ENCODE measurements at regions not wholly inside any gene's neighbourhood (a gene's known extent, or its start where the extent isn't known, plus 50 kb on each side); places are given as distances from the start of the nearest gene placed in this dataset.
"Not testable (repeated sequence)": the region's sequence is repeated elsewhere in the genome, so short reads cannot be mapped to it uniquely, and the experiment has no call there.

- intact Hi-C loops (cut with micrococcal nuclease) = no loop called here
These were observed 214.4 kb upstream of the ELL2 start for GRCh38 chr5:96176022-96176421.

DNA sequence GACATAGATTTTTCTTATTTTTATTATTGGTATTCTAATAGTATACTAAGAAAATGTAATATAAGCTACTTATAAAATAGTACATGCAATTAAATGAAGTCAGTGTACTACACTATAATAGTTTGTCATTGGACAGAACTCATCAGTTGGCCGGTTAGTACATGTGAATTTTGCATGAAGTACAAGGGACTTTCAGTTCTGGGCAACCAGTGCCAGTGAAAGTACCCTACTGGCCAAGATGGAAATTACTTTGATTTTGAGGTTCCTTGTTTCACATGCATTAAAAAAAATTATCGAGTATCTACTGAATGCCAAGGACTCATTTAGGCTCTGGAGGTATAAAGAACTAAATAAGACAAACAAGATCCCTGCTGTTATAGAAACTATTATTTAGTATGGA, 213.4 kb upstream of the ELL2 start:
- intact Hi-C loops (cut with micrococcal nuclease) = no loop called here

DNA sequence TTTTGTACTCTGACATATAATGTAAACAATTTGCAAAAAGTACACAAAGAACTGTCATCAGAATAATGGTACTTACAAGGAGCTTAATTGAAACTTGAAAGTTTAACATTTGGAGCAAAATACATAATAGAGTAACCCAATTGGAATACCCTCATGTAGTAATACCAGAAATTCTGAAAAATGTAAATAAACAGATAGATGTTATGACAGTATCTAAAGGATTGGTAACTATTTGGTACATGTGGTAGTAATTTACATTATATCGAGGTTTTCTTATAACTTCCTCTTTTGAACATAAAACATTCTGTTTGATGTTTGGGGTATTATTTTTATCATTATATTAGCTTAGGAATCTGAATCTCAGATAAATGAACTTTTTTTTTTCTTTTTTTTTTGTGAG, 211.7 kb upstream of the ELL2 start:
- intact Hi-C loops (cut with micrococcal nuclease) = no loop called here

DNA sequence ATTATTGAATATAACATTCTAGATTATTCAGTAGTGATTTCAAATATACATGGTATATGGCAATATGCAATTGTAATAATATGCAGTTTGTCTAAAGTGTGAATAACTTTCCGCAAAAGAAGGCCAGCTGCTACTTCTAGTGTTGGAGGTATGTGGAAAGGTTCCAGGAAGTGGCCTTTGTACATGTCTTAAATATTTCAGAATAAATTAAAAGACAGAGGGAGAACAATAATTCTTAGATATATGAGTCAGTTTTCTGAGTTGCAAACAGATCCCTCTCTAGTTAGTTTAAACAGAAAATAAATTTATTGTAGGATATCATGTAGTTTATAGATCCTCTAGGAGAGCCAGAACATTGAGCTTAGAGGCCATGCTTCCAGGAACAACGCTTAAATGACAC, 210.8 kb upstream of the ELL2 start:
- intact Hi-C loops (cut with micrococcal nuclease) = no loop called here

GRCh38 chr5:96171973-96172372, 210.3 kb upstream of the ELL2 start:
- intact Hi-C loops (cut with micrococcal nuclease) = not testable (repeated sequence)

DNA sequence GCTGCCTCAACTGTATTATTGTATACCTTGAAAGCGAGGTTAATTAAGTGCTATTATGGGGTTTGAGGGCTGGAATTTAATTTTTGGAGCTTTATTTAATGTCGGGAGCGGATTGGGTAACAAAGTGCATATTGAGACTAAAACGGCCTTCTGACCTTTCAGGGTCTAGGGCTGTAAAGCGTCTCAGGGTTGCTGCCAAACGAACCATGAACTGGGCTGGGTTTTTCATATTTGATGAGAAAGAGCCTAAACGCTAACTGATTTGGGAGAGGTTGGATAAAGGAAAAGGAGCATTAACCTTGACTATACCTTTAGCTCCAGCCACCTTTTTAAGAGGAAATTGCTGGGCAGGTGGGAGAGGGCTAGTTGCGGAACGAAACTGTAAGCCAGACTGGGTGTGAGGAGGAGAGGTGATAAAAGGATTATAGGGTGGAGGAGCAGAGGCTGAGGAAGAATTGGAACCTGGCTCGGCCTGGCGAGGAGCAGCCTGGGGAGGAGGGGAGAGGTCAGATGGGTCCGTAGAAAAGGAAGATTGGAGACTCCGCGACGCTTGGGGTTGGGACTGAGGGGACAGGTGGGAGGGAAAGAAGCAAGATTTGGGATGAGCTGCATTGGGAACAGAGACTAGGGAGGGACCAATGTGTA, 209.0 kb upstream of the ELL2 start:
- intact Hi-C loops (cut with micrococcal nuclease) = not testable (repeated sequence)

DNA sequence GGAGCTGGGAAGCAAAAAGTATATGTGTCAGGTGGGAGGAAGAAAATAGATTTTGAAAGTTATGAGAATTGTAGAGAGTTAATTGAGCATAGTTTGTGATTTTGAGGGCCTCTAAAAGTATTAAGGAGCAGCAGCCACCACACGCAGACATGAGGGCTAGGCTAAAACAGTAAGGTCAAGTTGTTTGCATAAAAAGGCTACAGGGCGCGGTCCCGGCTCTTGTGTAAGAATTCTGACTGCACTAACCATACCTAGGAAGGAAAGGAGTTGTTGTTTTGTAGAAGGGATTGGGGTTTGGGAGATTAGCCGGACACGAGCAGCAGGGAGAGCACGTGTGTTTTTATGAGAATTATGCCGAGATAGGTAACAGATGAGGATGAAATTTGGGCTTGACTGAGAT, 207.2 kb upstream of the ELL2 start:
- intact Hi-C loops (cut with micrococcal nuclease) = not testable (repeated sequence)

GRCh38 chr5:96159043-96159442, 197.4 kb upstream of the ELL2 start:
- intact Hi-C loops (cut with micrococcal nuclease) = no loop called here

DNA sequence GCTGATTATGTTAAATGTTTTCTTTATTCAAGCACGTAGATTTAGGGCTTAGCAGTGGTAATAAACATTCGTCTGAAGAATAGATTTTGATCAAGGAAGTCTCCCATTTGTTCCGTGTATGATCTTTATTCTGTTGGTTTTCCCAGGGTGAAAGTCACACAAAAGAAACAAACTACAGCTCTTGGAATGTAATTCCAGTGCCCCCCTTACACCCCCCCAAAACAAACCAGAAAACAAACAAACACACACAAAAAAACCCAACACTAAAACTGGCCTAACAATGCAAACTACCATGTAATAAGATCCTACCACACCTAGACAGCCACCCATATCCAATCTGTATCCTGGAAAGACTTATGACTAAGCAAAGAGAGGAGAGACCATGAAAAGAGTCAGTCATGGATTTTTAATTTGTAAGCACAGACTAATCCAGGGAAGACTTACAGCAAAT, 196.2 kb upstream of the ELL2 start:
- intact Hi-C loops (cut with micrococcal nuclease) = no loop called here

DNA sequence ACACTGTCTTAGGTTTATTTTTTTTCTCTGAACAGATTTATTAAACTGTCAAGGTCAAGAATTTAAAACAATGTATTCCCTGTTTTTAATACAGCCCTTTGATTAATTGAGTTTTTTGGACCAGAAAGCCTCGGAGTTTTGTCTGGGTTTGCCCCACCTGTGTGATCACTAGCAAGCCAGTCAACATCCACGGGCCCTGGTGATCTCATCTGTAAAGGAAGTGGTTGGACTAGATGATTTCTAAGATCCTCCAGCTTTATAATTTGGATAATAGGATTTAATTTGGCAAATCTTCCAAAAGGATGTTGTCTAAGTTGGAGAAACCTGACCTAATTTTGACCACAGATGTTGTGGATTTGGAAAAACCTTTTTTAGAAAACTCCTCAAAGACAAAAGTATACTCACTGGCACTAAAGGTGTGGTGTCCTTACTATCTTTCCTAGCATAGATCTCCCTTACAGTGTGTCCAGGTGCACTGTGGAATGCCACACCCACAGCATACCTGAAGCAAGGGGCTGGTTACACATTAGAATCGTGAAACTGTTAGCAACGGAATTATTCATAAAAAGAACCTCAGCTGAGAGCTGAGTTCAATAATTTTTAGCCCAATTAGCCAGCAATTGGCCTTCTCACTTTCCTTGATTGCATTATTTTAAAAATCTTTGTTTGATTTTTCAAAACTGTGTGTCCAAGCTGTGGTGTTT, 195.6 kb upstream of the ELL2 start:
- intact Hi-C loops (cut with micrococcal nuclease) = no loop called here

GRCh38 chr5:96155147-96155546, 193.5 kb upstream of the ELL2 start:
- intact Hi-C loops (cut with micrococcal nuclease) = no loop called here

- intact Hi-C loops (cut with micrococcal nuclease) = no loop called here
These were observed 190.2 kb upstream of the ELL2 start for GRCh38 chr5:96151891-96152290.

DNA sequence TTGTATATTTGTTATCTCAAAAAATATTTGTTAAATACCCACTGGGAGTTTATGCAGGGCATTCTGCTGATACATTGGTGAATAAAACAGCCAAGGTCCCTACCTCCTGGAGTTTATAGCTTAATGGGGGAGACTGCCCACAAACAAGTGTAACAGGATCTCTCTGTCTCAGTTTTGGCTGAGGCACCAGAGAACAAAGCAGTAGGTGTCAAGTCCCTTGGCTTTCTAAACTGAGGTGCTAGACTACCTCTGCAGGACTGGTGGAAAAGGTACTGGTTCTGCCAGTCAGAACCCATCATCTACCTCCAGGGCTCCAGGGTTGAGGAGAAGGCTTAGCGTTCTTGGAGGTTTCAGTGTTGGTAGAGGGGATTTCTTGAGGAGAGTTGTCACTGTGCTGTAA, 188.4 kb upstream of the ELL2 start:
- intact Hi-C loops (cut with micrococcal nuclease) = no loop called here

DNA sequence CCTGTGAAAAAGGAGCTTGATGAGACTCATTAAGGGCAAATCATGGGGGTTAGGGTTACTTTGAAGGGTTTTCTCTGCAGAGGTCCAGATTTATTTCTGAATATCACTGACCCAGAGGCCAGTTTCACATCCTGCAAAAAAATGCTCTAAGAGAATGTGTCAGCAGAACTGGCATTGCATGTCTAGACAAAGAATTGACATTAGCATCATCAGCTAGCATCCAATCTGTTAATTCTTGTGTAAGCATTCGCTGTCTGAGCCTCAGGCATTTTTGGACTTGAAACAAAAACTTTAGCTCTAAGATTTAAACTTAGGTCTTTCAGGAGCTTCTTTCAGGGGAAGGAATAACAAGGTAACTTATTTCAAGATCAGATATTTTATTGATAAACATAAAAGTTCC, 187.9 kb upstream of the ELL2 start:
- intact Hi-C loops (cut with micrococcal nuclease) = no loop called here

DNA sequence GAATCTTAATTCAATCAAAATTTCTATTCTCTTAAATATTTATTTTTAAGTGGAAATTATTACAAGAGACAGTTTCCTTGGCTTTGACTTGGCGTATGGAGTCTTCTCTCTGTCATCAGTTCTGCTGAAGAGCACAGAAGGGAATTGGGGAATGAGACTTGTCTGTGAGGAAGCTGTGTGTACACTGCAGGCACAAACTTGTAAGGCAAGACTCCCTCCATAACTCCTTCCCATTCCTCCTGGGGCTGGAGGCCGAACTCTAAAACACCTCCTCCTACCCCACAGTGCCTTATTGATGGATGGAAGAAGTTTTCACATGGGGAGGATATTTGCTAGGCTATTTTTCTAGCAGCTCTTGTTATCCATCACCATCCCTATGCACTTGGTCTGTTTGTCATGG, 187.4 kb upstream of the ELL2 start:
- intact Hi-C loops (cut with micrococcal nuclease) = no loop called here

DNA sequence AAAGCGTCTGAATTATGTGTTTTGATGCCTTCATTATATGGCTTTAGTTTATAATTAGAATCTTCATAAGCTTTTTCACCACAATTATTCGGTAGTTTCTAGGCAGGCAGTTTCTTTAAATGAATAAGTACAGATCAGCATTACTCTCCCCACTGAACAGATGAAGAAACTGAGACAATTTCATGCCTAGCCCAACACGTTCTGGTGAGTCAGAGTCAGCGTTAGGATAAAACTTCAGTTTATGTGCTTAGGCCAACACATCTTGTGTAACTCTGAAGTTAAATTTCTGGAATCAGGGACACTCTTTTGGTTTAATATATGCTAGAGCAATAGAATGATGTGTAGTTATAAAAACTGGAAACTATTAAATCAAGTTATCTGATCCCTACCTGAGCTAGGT, 186.7 kb upstream of the ELL2 start:
- intact Hi-C loops (cut with micrococcal nuclease) = no loop called here

GRCh38 chr5:96147866-96148265, 186.2 kb upstream of the ELL2 start:
- intact Hi-C loops (cut with micrococcal nuclease) = no loop called here

GRCh38 chr5:96146675-96147074, 185.0 kb upstream of the ELL2 start:
- intact Hi-C loops (cut with micrococcal nuclease) = no loop called here

GRCh38 chr5:96144289-96144688, 182.6 kb upstream of the ELL2 start:
- intact Hi-C loops (cut with micrococcal nuclease) = no loop called here

DNA sequence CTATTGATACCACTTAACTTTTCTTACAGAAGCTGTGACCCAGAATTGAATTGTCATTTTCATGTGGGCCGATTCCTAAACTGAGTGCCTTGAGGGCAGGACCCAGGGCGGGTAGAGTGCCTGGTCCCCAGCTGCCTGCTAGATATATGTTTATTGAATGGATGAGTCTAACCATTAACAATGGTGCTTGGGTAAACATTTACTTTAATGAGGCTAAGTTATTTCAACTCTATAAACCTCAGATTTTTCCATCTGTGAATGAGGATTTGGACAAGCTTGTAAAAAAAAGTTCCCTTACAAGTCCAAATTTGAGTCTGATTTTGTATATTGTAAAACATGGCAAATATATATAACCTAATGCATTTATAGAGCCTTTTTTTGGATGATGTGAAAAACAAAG, 181.8 kb upstream of the ELL2 start:
- intact Hi-C loops (cut with micrococcal nuclease) = no loop called here

DNA sequence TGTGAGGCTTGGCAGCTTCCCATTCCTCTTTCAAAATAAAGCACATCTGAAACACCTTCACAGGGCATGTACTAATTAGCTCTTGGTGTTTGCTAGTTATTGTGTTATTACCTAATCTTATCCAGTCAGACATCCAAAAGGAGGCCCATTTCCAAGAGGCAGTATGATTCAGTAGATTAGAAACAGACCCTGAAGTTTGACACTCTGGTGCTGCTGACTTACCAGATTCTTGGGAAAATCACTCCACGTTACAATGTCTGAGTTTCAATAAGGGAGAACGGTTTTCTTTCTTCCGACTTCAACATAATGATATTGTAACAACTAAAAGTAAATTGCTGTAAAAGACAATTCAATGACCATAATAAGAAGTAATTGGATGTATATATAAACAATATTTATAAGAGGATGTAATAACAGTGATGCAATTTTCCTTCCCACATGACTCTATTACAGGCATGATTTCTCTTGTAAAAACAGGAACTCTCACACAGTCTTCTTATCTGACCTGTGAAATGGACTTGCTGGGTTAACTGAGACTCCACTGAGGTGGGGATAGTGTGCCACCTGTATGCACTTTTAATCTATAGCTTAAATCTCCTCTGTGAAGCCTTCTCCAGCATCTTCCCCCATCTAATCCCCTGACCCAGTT, 181.3 kb upstream of the ELL2 start:
- intact Hi-C loops (cut with micrococcal nuclease) = no loop called here

GRCh38 chr5:96142184-96142781, 180.6 kb upstream of the ELL2 start:
- intact Hi-C loops (cut with micrococcal nuclease) = no loop called here
